KMS-11 (cell line): ENCODE measurements at regions not wholly inside any gene's neighbourhood (a gene's known extent, or its start where the extent isn't known, plus 50 kb on each side); places are given as distances from the start of the nearest gene placed in this dataset.

Experiments used
- H2AFZ ChIP-seq: fragments of 200-600 bp; sonication (generic); 2 replicates; pipeline ENCODE4 v1.6.1; 2016; ENCODE audit warnings: antibody characterized with exemption, mixed run types, low read depth
- H3K27ac ChIP-seq: fragments of 200-600 bp; sonication (generic); 2 replicates; pipeline ENCODE4 v1.6.1; 2016; ENCODE audit warnings: mild to moderate bottlenecking, mixed run types
- H3K27me3 ChIP-seq: fragments of 200-600 bp; sonication (generic); 2 replicates; pipeline ENCODE4 v1.6.1; 2017; ENCODE audit warnings: mild to moderate bottlenecking, low read depth, mixed run types, moderate library complexity; ENCODE audit not compliant: insufficient read depth
- H3K36me3 ChIP-seq: fragments of 200-600 bp; sonication (generic); 2 replicates; pipeline ENCODE4 v1.6.1; 2017; ENCODE audit warnings: mild to moderate bottlenecking, mixed run types; ENCODE audit not compliant: insufficient read depth
- H3K4me1 ChIP-seq: fragments of 200-600 bp; sonication (generic); 2 replicates; pipeline ENCODE4 v1.6.1; 2016; ENCODE audit warnings: mild to moderate bottlenecking, low read depth, mixed run types; ENCODE audit not compliant: poor library complexity, severe bottlenecking
- H3K4me2 ChIP-seq: fragments of 200-600 bp; sonication (generic); 2 replicates; pipeline ENCODE4 v1.7.0; 2016; ENCODE audit warnings: mild to moderate bottlenecking, mixed run types
- H3K4me3 ChIP-seq: fragments of 200-600 bp; sonication (generic); IDR thresholded peaks from 2 replicates; pipeline ENCODE4 v1.6.1; 2017; ENCODE audit warnings: low read depth, low read length, mixed read lengths; ENCODE audit not compliant: insufficient read depth
- H3K79me2 ChIP-seq: fragments of 200-600 bp; sonication (generic); 2 replicates; pipeline ENCODE4 v1.6.1; 2016; ENCODE audit warnings: low read depth, mixed run types; ENCODE audit not compliant: insufficient read depth
- H3K9ac ChIP-seq: fragments of 200-600 bp; sonication (generic); 2 replicates; pipeline ENCODE4 v1.6.1; 2016; ENCODE audit warnings: mild to moderate bottlenecking, mixed run types
- H4K20me1 ChIP-seq: fragments of 200-600 bp; sonication (generic); 2 replicates; pipeline ENCODE4 v1.6.1; 2016; ENCODE audit warnings: mild to moderate bottlenecking, mixed run types; ENCODE audit not compliant: insufficient read depth
- CTCF ChIP-seq: fragments of 200-600 bp; sonication (generic); conservative IDR thresholded peaks from 2 replicates; pipeline ENCODE4 v1.6.1; 2017; ENCODE audit warnings: low read depth, mild to moderate bottlenecking, antibody characterized with exemption, low read length, moderate library complexity, mixed read lengths

GRCh38 chr2:225794652-225795400 is 395.3 kb downstream of the NYAP2 start:
- no peak overlapping the region for H3K27ac ChIP-seq
- no peak for TF ChIP-seq CTCF
- no peak overlapping the region for H3K4me2 ChIP-seq
- H3K36me3 ChIP-seq: no peaks in the 10 kb centered on the region
- no peak overlapping the region for H3K9ac ChIP-seq
- no peak overlapping the region for H3K4me3 ChIP-seq
- no peaks in the 10 kb centered on the region for H3K4me1 ChIP-seq
- H3K79me2 ChIP-seq: no peaks in the 10 kb centered on the region
- H2AFZ ChIP-seq: no peak overlapping the region
- H4K20me1 ChIP-seq: no peaks in the 10 kb centered on the region
- no peaks in the 10 kb centered on the region for H3K27me3 ChIP-seq

DNA sequence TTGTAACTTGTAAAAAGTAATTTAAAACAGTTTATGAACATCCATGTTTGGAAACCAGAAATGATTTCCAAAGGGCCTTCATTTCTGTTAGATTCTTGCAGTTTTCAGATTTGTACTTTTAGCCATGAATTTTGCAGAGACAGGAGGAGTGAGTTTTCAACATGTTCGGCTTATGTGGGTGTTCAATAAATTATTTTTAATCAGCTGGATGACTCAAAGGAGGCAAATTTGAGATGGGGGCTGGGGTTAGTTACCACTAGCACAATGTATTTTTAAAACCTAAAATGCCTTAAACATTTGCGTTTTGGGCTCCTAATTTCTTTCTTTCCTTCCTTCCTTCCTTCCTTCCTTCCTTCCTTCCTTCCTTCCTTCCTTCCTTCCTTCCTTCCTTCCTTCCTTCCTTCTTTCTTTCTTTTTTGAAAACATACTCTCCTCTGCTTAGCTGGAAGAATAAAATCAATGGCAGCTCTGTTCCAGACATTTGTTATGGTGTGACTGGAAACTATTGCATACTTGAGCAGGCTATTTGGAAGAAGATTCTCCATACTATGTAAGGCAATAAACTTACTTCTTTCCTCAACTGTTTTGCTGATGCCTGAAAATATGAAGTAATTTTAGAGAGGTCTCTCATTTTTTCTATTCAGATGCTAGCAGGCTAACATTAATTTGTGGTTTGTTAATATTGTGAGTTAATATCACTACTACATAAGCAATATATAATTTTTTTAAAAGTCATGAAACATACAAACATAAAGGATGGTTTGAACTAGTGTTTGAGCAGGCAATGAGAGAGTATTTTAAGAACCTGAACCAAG is 394.4 kb downstream of the NYAP2 start:
- Histone ChIP-seq H2AFZ (no peak overlapping the region), H3K4me3 (no peak overlapping the region), H3K9ac (no peak overlapping the region), H3K27ac (no peak overlapping the region), H3K79me2 (no peaks in the 10 kb centered on the region), H4K20me1 (no peaks in the 10 kb centered on the region), H3K4me2 (no peak overlapping the region), H3K4me1 (no peaks in the 10 kb centered on the region), H3K27me3 (no peaks in the 10 kb centered on the region), H3K36me3 (no peaks in the 10 kb centered on the region)
- no peak for TF ChIP-seq CTCF

DNA sequence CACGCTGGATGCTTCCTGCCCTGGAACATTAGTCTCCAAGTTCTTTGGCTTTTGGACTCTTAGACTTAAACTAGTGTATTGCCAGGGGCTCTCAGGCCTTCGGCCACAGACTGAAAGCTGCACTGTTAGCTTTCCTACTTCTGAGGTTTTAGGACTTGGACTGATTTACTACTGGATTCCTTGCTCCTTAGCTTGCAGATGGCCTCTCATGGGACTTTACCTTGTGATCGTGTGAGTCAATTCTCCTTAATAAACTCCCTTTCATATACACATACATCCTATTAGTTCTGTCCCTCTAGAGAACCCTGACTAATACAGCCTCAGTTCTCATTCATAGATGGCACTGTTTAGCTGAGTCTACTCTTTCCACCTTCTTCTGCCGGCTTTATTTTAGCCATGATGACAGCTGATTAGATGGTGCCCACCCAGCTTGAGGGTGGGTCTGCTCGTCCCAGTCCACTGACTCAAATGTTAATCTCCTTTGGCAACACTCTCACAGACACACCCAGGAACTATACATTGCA is 389.1 kb downstream of the NYAP2 start:
- TF ChIP-seq CTCF: no peak
- no peak overlapping the region for H3K9ac ChIP-seq
- H3K4me2 ChIP-seq: no peak overlapping the region
- no peaks in the 10 kb centered on the region for H3K36me3 ChIP-seq
- H3K27me3 ChIP-seq: no peaks in the 10 kb centered on the region
- no peaks in the 10 kb centered on the region for H3K79me2 ChIP-seq
- no peak overlapping the region for H2AFZ ChIP-seq
- no peaks in the 10 kb centered on the region for H3K4me1 ChIP-seq
- no peaks in the 10 kb centered on the region for H4K20me1 ChIP-seq
- H3K27ac ChIP-seq: no peak overlapping the region
- no peak overlapping the region for H3K4me3 ChIP-seq

DNA sequence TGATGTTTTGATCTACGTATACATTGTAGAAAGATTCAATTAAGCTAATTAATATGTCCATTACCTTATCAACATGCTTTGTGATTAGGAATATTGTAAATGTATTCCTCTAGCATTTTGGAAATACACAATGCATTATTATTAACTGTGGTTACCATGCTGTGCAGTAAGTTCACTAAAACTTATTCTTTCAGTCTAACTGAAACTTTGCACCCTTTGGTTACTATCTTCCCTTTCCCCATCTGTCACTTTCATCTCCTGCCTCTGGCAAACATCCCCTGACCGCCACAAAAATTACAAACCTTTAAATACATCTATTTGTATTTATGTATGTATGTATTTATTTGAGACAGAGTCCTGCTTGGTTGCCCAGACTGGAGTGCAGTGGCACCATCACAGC is 388.0 kb downstream of the NYAP2 start:
- H3K27ac ChIP-seq: no peak overlapping the region
- no peak overlapping the region for H3K9ac ChIP-seq
- no peak overlapping the region for H3K4me3 ChIP-seq
- TF ChIP-seq CTCF: no peak
- H2AFZ ChIP-seq: no peak overlapping the region
- H3K36me3 ChIP-seq: no peaks in the 10 kb centered on the region
- H3K4me1 ChIP-seq: no peaks in the 10 kb centered on the region
- H4K20me1 ChIP-seq: no peaks in the 10 kb centered on the region
- H3K79me2 ChIP-seq: no peaks in the 10 kb centered on the region
- H3K27me3 ChIP-seq: no peaks in the 10 kb centered on the region
- no peak overlapping the region for H3K4me2 ChIP-seq
